GM19324 (cell line): ENCODE measurements at regions not wholly inside any gene's neighbourhood (a gene's known extent, or its start where the extent isn't known, plus 50 kb on each side); places are given as distances from the start of the nearest gene placed in this dataset.
"Not testable (repeated sequence)": the region's sequence is repeated elsewhere in the genome, so short reads cannot be mapped to it uniquely, and the experiment has no call there.

Experiments
- ATAC-seq: cut with Tn5 transposase; IDR thresholded peaks from one replicate; pipeline ENCODE4 v1.9.1; 2021; ENCODE audit warnings: mild to moderate bottlenecking, moderate library complexity; ENCODE audit not compliant: unreplicated experiment, low FRiP score

- not testable (repeated sequence) for ATAC-seq
Measured at GRCh38 chr15:85196697-85197096, 183.7 kb upstream of the AKAP13 start.

DNA sequence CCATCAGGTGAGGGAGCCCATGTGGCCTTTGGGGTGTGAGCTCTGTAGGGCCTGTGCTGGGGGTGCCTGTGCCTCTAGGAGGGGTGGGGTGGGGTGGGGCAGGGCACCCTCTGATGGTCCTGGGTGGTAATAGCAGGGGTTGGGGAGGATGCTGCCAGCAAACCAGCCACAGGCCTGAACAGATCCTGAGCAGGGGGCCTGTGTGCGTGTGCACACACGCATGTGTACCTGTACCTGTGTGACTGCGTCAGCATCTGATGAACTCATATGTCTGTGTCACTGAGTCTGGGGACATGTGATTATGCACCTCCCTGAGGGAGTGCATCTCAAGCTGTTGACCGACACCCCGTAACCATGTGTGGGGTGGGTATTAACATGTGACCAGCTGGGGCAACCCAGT, 182.8 kb upstream of the AKAP13 start:
- ATAC-seq, result not testable (repeated sequence)

DNA sequence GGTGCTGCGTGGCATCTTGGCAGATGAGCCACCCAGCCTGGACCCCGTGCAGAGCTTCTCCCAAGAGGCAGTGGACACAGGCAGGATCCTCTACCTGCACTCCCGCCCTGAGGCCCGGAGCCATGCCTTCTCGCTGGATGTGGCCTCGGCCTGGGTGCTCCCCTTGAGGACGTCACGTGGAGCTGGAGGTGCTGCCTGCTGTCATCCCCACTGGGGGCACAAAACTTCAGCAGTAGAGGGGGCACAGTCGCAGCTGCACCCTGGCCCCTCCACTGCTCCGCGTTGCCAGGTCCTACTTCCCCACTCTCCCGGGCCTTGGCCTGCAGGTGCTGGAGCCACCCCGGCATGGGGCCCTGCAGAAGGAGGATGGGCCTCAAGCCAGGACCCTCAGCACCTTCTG, 182.0 kb upstream of the AKAP13 start:
- ATAC-seq, result not testable (repeated sequence)

DNA sequence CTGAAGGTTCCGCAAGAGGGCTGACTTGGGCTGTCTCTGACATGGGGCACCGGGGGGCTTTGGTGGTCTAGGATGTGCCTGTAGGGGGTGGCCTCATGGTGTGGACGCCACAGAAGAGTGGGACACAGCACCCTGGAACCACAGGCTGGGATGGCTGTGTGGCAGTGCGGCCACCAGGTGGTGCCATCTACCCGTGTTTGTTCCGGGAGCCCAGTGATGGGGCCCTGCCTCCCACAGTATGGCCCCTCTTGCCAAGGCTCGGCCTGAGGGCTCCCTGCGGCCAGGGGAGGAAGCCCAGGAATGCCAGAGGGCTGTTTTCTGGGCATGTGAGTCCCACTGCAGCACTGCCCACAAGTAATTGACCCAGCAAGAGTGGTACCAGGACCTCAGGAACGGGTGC, 180.2 kb upstream of the AKAP13 start:
- peak; percentile 67 for ATAC-seq

GRCh38 chr15:85201118-85201793, 179.1 kb upstream of the AKAP13 start:
- ATAC-seq, result not testable (repeated sequence)

- ATAC-seq, result not testable (repeated sequence)
Measured at GRCh38 chr15:85204481-85204880, 175.9 kb upstream of the AKAP13 start.

- ATAC-seq, result not testable (repeated sequence)
Measured at GRCh38 chr15:85233791-85234325, 146.5 kb upstream of the AKAP13 start.

DNA sequence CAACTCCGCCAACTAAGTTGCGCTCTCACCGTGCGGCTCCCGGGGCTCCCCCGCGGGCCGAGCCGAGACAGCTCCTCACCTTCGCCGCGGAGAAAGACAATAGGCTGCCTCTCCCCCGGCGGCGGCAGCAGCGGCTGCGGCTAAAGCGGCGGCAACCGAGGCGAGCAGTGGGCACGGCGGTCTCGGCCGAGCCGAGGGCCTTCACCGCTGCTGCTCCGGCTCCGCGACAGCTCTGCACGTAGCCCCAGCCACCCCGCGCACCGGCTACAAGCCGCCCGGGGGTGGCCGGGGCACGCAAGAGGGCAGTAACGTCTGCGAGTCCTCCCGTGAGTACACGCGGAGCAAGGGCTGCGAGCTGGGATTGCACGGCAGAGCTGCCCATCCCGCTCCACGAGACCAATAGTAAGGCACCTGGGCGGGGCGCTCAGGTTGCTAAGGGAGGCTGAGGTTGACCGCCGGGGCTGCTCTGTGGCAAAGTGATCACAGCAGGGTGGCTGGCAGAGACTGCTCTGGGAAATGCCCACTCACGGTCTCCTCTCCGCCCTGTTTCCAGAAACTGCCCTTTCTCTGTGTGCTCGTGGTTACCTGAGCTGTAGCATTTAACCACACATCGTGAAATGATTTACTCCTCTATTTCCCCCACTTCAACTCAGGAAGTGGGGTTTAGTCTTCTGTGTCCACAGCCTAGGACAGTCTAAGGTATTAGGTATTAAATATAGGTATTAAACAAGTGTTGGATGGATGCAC, 145.8 kb upstream of the AKAP13 start:
- not testable (repeated sequence) for ATAC-seq

DNA sequence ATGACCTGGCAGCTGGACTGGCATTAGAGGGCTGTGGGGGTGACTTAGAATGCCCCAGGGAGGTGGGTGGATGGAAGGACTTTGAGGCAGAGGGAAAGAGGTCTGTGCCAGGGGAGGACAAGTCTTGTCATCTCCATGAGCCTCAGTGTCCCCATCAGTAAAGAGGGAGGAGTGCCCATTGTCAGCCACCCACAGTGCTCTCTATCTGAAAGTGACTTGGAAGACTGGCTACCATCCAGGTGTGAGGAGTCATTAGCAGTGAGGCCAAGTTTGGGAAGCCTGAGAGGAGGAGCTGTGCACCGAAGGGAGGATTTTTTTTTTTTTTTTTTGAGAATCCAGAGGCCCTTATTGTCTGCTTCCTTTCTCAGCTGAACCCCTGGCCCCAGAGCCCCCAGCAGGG, 136.3 kb upstream of the AKAP13 start:
- not testable (repeated sequence) for ATAC-seq

DNA sequence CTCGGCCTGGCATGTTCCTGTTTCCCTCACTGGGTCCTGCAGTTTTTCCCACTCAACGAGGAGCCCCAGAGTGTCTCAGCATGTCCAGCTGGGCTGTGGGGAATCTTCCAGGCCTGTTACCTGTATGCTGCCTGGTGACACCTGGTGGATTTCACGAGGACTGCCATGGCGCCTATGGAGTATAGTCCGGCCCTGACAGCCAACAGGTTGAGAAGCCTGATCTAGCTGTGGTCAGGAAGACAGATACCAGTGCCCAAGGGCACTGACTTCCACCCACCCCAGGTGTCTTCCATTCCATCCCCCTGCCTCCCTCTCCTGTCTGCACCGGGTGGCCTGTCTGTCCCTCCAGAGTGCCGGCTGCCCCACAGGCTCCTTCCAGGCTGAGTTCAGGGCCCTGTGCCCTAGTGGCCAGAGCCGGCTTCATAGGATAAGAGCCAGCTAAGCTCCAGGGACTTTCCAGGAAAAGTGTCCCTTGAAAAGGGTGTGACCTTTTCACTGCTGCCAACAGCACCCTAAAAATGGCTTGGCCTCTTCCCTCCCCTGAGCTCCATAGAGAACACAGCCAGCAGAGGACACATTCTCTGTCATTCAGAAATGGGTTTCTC, 129.4 kb upstream of the AKAP13 start:
- ATAC-seq, result not testable (repeated sequence)

DNA sequence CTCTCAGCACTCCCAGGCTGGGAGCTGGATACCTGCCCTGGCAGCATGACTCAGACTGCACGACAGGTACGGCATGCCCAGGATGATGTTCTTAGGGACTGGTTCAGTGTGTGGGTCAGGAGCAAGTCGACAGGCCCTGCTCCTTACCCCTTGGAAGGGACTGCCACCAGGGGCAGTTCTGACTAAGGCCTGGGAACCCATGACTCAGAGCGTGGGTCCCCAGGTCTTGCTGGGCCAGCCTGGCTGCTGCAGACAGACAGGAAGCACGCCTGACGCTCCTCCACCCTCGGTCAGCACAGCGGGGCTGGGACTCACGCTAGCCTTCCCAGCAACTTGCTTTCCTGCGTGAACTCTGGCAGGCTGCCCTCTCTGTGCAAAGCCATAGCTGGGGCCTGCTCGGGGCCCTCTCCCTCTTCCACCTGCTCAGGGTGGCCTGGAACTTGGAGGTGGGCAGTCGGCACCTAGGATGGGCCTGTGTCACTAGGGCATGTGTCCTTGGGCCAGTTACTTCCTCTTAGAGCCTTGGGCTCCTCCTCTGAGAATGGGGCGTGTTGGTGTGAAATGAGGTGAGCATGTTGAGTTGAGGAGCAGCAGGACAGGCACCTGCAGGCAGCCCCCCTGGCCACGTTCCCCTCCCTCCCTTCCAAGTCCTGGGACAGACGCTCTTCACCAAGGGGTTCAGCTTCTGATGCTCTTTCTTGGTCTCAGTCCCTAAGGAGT, 127.0 kb upstream of the AKAP13 start:
- not testable (repeated sequence) for ATAC-seq

- not testable (repeated sequence) for ATAC-seq
Measured at GRCh38 chr15:85254961-85255360, 125.4 kb upstream of the AKAP13 start.

DNA sequence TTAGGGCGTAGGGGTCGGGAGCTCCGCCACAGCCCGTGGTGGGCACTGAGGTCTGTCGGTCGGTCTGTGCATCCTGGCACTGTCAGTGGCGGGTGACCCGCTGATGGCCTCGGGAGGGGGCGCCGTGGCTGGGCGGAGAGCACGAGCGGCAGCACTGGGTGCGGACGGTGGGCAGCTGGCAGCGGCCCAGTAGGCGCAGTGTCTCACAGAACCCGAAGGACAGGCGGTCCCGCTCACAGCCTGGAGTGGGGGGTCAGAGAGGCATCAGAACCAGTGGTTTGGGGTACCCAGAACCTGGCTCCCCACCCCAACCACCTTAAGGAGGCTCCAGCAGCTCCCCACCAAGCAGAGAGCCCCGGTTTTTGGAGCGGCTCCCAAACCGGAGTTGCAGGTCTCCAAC, 124.9 kb upstream of the AKAP13 start:
- not testable (repeated sequence) for ATAC-seq

GRCh38 chr15:85256009-85256997, 124.1 kb upstream of the AKAP13 start:
- ATAC-seq, result not testable (repeated sequence)

- not testable (repeated sequence) for ATAC-seq
Measured at GRCh38 chr15:85258062-85258445, 122.3 kb upstream of the AKAP13 start.

- not testable (repeated sequence) for ATAC-seq
Measured at GRCh38 chr15:85258559-85259209, 121.7 kb upstream of the AKAP13 start.

DNA sequence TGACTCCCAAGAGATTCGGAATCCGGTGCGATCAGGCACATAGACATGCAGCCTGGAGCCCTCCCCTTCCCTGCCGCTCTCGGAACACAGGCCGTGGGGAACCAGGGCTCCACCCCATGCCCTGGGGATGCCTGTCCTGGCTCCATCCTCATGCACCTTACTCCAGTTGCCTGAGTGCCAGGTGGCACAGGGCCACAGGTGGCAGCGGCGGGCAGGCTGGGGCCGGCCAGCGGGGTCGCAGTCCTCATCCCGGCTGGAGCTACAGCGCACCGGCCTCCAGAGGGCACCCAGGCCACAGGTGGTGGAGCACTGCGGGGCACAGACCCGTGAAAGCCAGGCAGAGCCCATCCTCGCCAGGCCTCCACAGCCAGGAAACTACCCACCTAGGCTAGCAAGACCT, 119.9 kb upstream of the AKAP13 start:
- ATAC-seq, result not testable (repeated sequence)

DNA sequence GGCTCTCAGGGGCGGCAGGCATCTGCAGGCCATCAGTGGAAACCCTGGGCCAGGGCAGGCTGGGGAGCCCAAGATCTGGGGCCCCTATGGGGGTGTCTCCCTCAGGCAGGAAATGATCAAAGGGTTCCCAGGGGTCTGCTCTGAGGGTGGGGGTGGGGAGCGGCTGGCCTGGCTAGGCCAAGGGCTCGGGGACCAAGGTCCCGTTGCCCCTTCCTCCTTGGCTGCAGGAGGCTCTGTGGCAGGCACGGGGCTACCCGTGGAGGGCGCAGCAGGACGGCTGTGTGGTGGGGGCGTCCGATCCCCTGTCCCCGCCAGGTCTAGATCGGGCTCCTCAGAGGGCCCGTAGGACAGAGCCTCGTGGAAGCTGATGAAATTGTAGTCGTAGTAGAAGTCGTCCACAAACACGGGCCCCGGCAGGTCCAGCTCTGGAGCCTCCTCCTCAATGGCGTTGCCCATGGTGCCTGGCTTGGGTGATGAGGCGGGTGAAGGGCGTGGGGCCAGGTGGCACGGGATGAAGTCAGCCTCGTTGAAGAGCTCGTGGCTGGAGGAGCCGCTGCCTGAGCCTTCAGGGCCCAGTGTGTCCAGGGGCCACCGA, 117.8 kb upstream of the AKAP13 start:
- ATAC-seq, result not testable (repeated sequence)
